Keratinocyte (primary cell): ENCODE measurements at regions not wholly inside any gene's neighbourhood (a gene's known extent, or its start where the extent isn't known, plus 50 kb on each side); places are given as distances from the start of the nearest gene placed in this dataset.

Experiments used
- CTCF ChIP-seq, 3 experiments: IDR thresholded peaks in 1 of 3; conservative IDR thresholded peaks in 1 of 3; optimal IDR thresholded peaks in 1 of 3; 2 replicates in 2 of 3; 3 replicates in 1 of 3; pipeline versions ENCODE3 to v1.5.1; 2011; ENCODE audit warnings: low read length in 3 of 3, mild to moderate bottlenecking in 3 of 3, moderate library complexity in 2 of 3, control low read depth in 1 of 3, inconsistent platforms in 1 of 3; ENCODE audit not compliant: insufficient read depth in 2 of 3; ENCODE audit errors: extremely low read depth in 1 of 3
- EZH2 ChIP-seq: IDR thresholded peaks from one replicate; pipeline ENCODE4 v1.6.1; 2012; ENCODE audit warnings: inconsistent platforms, mild to moderate bottlenecking, low read length, moderate library complexity

- TF ChIP-seq CTCF (optimal IDR thresholded peaks at IDR 0.05 in 1 of 3, IDR thresholded peaks at IDR 0.05 in 1 of 3, conservative IDR thresholded peaks at IDR 0.05 in 1 of 3; ENCODE audit: extremely low read depth in 1 of 3, insufficient read depth in 2 of 3, low read length in 3 of 3) (no peak), EZH2 (no peak)
These were observed 491.4 kb upstream of the RAG2 start for GRCh38 chr11:37089439-37089838.
